LNCaP clone FGC (cell line): ENCODE measurements at regions not wholly inside any gene's neighbourhood (a gene's known extent, or its start where the extent isn't known, plus 50 kb on each side); places are given as distances from the start of the nearest gene placed in this dataset.

Experiments
- DNase-seq: peaks from one replicate; pipeline ENCODE4 v3.0.0-alpha.2; 2011; ENCODE audit warnings: low read depth
- H3K4me3 ChIP-seq: 2 replicates; pipeline ENCODE4 v1.5.1; 2011; ENCODE audit warnings: mild to moderate bottlenecking, low read depth, low read length, control low read depth
- CTCF ChIP-seq: IDR thresholded peaks from 2 replicates; pipeline ENCODE4 v1.5.1; 2012; ENCODE audit warnings: mild to moderate bottlenecking; ENCODE audit not compliant: control insufficient read depth, insufficient read depth; ENCODE audit errors: extremely low read depth

- TF ChIP-seq CTCF, result no peak
- no peak for DNase-seq
- H3K4me3 ChIP-seq, result no peak overlapping the region
These were observed 292.7 kb upstream of the POU3F3 start for GRCh38 chr2:104561251-104561650.

- H3K4me3 ChIP-seq, result no peak overlapping the region
- no peak for TF ChIP-seq CTCF
- DNase-seq, result no peak
These were observed 291.4 kb upstream of the POU3F3 start for GRCh38 chr2:104562537-104562936.

DNA sequence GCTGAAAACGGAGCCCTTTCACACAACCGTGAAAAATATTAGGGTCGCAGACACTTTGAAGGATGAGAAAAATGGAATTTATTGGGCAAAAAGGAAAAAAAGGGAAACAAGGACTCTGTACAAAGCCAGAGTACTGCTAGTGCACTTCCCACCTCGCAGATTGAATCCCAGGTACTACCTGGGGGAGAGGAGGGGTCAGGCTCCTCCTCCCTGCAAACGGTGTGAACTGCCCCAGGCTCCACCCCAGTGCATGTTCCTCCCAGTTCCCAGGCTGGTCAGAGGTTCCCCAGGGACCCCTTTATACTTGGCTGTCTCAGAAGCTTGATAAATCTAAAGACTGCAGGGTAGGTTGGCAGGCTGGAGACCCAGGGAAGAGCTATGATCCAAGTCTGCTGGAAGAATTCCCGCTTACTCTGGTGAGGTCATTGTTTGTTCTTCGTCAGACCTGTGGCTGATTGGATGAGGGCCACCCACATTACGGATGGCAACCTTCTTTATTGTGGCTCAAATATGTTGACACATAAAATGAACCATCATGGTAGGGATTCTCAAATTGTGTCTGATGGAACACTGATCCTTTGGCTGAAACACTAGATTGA, 290.4 kb upstream of the POU3F3 start:
- peak; percentile 84 for DNase-seq
- H3K4me3 ChIP-seq, result no peak overlapping the region
- no peak for TF ChIP-seq CTCF

GRCh38 chr2:104568247-104568646, 285.7 kb upstream of the POU3F3 start:
- no peak overlapping the region for H3K4me3 ChIP-seq
- no peak for DNase-seq
- no peak for TF ChIP-seq CTCF

DNA sequence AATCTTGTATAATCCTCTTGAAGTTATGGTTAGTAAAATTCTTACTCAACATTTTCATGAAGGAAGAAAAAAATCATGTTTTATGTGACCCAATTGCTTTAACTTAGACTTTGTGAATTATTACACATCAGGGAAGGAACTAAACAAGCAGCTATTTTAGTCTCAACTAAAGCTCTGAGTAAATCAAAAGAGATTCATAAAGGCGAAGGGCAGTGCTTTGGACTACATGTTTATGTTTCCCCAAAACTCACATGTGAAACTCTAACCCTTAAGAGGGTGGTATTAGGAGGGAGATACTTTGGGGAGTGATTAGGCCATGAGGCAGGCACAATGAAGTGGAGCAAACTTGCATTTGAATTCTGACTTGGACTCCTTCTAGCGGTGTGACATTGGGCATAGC, 283.7 kb upstream of the POU3F3 start:
- no peak overlapping the region for H3K4me3 ChIP-seq
- TF ChIP-seq CTCF, result no peak
- no peak for DNase-seq

DNA sequence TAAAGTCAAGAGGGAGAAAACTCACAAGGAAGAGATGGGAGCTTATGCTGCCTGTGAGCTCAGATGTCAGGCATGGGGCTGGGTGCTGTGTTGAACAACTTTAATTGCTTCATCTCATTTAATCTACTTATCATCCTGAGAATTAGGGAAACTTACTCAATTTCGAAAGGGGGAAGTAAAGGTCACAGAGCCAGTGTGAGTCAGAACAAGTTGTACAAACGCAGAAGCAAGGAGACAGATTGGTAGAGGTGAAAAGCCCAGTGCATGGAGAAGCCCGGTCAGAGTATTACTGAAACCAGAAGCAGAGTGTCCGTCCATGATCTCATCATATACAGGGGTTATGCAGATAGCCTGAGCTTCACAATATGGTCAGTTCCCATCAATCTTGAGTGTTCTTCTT, 281.1 kb upstream of the POU3F3 start:
- TF ChIP-seq CTCF, result no peak
- H3K4me3 ChIP-seq, result no peak overlapping the region
- DNase-seq, result no peak

DNA sequence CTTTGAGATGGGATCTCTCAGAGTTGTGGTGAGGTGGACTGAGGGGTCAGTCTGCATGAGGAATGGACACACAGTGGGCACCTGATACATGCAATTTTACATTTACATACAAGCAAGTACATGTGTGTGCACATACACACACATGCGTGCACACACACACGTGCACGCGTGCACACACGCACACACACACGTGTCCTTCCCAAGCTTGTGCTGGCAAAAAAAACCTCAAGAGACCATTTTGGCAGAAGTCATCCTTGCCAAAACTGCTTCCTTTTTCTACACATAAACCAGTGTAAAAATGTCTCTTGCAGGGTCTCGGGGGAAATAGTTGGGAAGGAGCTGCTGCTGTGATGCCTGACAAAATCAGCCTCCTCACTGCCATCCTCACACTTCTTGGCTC, 279.5 kb upstream of the POU3F3 start:
- H3K4me3 ChIP-seq, result no peak overlapping the region
- DNase-seq, result no peak
- TF ChIP-seq CTCF, result no peak
